ENCODE measurements at regions not wholly inside any gene's neighbourhood (a gene's known extent, or its start where the extent isn't known, plus 50 kb on each side); places are given as distances from the start of the nearest gene placed in this dataset.
"Not testable (repeated sequence)": the region's sequence is repeated elsewhere in the genome, so short reads cannot be mapped to it uniquely, and the experiment has no call there.

DNA sequence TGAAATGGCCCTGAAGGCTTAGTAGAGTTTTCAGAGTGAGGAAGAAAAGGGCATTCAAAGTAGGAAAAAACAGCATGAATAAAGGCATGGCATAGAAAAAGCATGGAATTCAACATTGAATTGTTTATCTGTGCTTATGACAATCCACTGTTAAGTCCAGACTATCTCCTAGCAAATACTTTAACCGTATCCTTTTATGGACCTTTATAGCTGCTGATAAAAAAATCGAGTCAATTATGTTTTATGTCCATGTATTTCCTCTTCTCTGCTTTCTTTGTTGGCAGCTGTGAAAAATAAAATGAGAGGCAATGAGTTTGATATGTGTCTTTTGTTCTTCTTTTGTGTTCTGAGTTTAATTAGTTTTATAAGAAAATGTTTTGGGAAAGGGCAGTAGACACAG is 70.4 kb downstream of the TDRD15 start:
- no peak overlapping the region for H3K27ac ChIP-seq
- no peak for DNase-seq
- no peaks in the 10 kb centered on the region for H3K36me3 ChIP-seq (ENCODE audit: insufficient read depth in 1 of 2, low read depth in 1 of 2)
- 27 to 43% (median 32%) methylated on average over 2 of the region's 2 CpGs for WGBS, 3 donors
- TF ChIP-seq, protein P1, sequence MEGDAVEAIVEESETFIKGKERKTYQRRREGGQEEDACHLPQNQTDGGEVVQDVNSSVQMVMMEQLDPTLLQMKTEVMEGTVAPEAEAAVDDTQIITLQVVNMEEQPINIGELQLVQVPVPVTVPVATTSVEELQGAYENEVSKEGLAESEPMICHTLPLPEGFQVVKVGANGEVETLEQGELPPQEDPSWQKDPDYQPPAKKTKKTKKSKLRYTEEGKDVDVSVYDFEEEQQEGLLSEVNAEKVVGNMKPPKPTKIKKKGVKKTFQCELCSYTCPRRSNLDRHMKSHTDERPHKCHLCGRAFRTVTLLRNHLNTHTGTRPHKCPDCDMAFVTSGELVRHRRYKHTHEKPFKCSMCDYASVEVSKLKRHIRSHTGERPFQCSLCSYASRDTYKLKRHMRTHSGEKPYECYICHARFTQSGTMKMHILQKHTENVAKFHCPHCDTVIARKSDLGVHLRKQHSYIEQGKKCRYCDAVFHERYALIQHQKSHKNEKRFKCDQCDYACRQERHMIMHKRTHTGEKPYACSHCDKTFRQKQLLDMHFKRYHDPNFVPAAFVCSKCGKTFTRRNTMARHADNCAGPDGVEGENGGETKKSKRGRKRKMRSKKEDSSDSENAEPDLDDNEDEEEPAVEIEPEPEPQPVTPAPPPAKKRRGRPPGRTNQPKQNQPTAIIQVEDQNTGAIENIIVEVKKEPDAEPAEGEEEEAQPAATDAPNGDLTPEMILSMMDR (IDR thresholded peaks at IDR 0.05): no peak
- no peaks in the 10 kb centered on the region for H3K27me3 ChIP-seq (ENCODE audit: insufficient read depth in 3 of 3, low read length in 2 of 3)
- H3K9me3 ChIP-seq: no peaks in the 10 kb centered on the region
- intact Hi-C loops (cut with DNase I): no loop called here
- no peak for ATAC-seq
- no peaks in the 10 kb centered on the region for H3K4me1 ChIP-seq
- H3K4me3 ChIP-seq: no peak overlapping the region

DNA sequence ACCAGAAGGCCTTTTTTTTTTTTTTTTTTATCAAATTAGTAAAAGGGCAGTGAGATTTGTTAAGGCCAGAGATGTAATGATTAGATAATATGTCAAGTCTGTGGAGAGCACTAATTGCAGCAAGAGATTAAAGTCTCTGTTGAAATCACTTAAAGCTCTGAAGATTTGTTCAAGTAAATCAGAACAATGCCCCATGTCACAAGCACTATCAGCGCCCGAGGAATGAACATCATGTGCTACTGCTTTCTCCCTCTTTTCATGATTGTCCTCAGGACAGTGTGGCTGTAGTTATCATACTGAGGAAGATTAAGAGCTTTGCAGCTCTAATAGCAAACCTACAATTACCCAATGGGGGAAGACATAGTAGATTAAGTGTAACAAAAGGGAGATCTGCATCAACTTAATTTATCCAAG is 71.1 kb downstream of the TDRD15 start:
- no peak for DNase-seq
- H3K4me3 ChIP-seq: no peak overlapping the region

DNA sequence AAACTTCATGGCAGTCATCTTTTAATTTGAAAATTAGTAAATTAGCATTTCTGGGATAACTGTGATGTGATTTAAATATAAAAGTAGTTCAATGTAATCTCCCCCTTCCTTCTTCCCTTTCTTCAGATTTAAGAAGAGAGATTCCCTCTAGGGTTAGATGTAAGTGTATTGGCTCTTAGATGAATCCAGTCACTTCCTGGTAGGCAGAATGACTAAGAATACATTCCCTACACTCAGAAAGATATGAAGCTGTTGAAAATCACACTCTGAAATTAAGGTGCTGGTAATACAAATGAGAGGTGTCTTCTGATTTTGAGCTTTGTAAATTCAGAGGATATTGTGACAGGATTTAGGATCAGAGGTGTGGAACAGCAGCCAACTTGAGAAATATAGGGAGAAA is 71.6 kb downstream of the TDRD15 start:
- DNase-seq: no peak
- Histone ChIP-seq H3K27me3 (ENCODE audit: insufficient read depth in 3 of 3, low read length in 2 of 3) (no peaks in the 10 kb centered on the region), H3K9me3 (no peaks in the 10 kb centered on the region), H3K4me1 (no peaks in the 10 kb centered on the region), H3K4me3 (no peak overlapping the region), H3K36me3 (ENCODE audit: insufficient read depth in 1 of 2, low read depth in 1 of 2) (no peaks in the 10 kb centered on the region), H3K27ac (no peak overlapping the region)
- intact Hi-C loops (cut with DNase I): no loop called here
- TF ChIP-seq, protein P1 (IDR thresholded peaks at IDR 0.05): no peak
- ATAC-seq: no peak

More for the DNA sequence above, 71.1 kb downstream of the TDRD15 start:
- no peaks in the 10 kb centered on the region for H3K36me3 ChIP-seq (ENCODE audit: insufficient read depth in 1 of 2, low read depth in 1 of 2)
- ATAC-seq: no peak
- no peak overlapping the region for H3K27ac ChIP-seq
- WGBS, 3 donors: 54 to 71% (median 68%) methylated on average over 2 of the region's 2 CpGs
- intact Hi-C loops (cut with DNase I): no loop called here
- H3K9me3 ChIP-seq: no peaks in the 10 kb centered on the region
- H3K4me1 ChIP-seq: no peaks in the 10 kb centered on the region
- TF ChIP-seq, protein P1 (IDR thresholded peaks at IDR 0.05): no peak
- H3K27me3 ChIP-seq (ENCODE audit: insufficient read depth in 3 of 3, low read length in 2 of 3): no peaks in the 10 kb centered on the region

DNA sequence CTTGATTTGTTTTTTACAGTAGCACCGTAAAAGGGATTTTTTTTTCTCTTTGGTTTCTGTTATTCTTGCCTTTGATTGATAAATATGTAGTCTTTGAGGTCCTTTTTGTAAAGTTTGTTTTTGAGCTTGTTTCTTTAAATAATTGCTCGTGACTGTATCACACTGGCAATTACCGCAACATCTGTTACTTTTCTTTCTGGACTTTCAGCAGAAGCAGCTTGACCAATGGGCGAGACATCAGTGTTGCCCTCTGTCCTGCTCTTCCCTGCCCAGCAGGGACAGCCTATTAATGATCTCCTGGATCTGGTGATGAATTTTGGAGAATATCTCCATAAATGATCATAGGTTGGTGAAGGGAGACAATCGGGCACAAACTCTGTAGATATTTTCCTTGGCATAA is 74.9 kb downstream of the TDRD15 start:
- DNase-seq (no peak), ATAC-seq (no peak)
- WGBS, 3 donors: 35 to 56% (median 36%) methylated on average over 5 of the region's 5 CpGs
- intact Hi-C loops (cut with DNase I): no loop called here
- Histone ChIP-seq H3K36me3 (ENCODE audit: insufficient read depth in 1 of 2, low read depth in 1 of 2) (no peaks in the 10 kb centered on the region), H3K27ac (no peak overlapping the region), H3K4me3 (no peak overlapping the region), H3K9me3 (no peaks in the 10 kb centered on the region), H3K27me3 (ENCODE audit: insufficient read depth in 3 of 3, low read length in 2 of 3) (no peaks in the 10 kb centered on the region), H3K4me1 (no peaks in the 10 kb centered on the region)
- TF ChIP-seq, protein P1 (IDR thresholded peaks at IDR 0.05): no peak

DNA sequence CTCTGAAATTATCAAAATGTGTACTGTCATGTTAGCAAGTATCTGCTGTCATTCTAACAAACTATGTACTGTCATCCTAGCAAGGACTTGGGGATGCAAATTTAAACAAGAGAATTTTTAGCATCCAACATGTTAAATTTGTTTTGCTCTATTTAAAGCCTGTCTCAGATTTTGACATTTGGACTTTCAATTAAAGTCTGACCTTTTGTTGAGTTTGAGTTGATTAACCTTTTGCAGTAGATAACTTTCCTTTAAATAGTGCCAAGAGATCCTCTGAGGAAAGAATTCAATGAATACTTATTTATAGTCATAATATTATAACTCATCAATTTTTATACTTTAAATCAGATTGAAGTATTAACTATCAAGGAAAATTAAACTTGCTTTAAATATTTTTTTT is 80.2 kb downstream of the TDRD15 start:
- Histone ChIP-seq H3K4me3 (no peak overlapping the region), H3K4me1 (no peaks in the 10 kb centered on the region), H3K9me3 (no peaks in the 10 kb centered on the region), H3K36me3 (ENCODE audit: insufficient read depth in 1 of 2, low read depth in 1 of 2) (no peaks in the 10 kb centered on the region), H3K27me3 (ENCODE audit: insufficient read depth in 3 of 3, low read length in 2 of 3) (no peaks in the 10 kb centered on the region), H3K27ac (no peak overlapping the region)
- DNase-seq: no peak
- TF ChIP-seq, protein P1 (IDR thresholded peaks at IDR 0.05): no peak
- ATAC-seq: no peak
- intact Hi-C loops (cut with DNase I): no loop called here

DNA sequence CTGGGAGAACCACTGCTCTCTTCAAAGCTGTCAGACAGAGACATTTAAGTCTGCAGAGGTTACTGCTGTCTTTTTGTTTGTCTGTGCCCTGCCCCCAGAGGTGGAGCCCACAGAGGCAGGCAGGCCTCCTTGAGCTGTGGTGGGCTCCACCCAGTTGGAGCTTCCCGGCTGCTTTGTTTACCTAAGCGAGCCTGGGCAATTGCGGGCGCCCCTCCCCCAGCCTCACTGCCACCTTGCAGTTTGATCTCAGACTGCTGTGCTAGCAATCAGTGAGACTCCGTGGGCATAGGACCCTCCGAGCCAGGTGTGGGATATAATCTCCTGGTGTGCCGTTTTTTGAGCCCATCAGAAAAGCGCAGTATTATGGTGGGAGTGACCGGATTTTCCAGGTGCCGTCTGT is 90.3 kb downstream of the TDRD15 start:
- H3K36me3 ChIP-seq (ENCODE audit: insufficient read depth in 1 of 2, low read depth in 1 of 2); H3K4me1 ChIP-seq; intact Hi-C loops (cut with DNase I); H3K9me3 ChIP-seq; H3K4me3 ChIP-seq; H3K27ac ChIP-seq; H3K27me3 ChIP-seq (ENCODE audit: insufficient read depth in 3 of 3, low read length in 2 of 3); ATAC-seq; DNase-seq: not testable (repeated sequence)
- WGBS, 3 donors: 92 to 97% (median 97%) methylated on average over 8 to 10 of the region's 10 CpGs

Data from psoas muscle (tissue), 7 donors.